Karpas-422 (cell line): ENCODE measurements at regions not wholly inside any gene's neighbourhood (a gene's known extent, or its start where the extent isn't known, plus 50 kb on each side); places are given as distances from the start of the nearest gene placed in this dataset.
"Not testable (repeated sequence)": the region's sequence is repeated elsewhere in the genome, so short reads cannot be mapped to it uniquely, and the experiment has no call there.

Experiments used
- DNase-seq: peaks from one replicate; pipeline ENCODE4 v3.0.0-alpha.2; 2015
- H2AFZ ChIP-seq: fragments of 200-600 bp; sonication (generic); 2 replicates; pipeline ENCODE4 v1.6.1; 2014; ENCODE audit warnings: antibody characterized with exemption, low read length, mixed read lengths
- H3K27ac ChIP-seq: fragments of 200-600 bp; sonication (generic); 2 replicates; pipeline ENCODE4 v1.5.1; 2014; ENCODE audit warnings: mild to moderate bottlenecking, low read length, moderate library complexity
- H3K27me3 ChIP-seq: fragments of 200-600 bp; sonication (generic); 2 replicates; pipeline ENCODE4 v1.6.1; 2014; ENCODE audit warnings: low read length, mixed read lengths
- H3K36me3 ChIP-seq: fragments of 200-600 bp; sonication (generic); 2 replicates; pipeline ENCODE4 v1.6.1; 2014; ENCODE audit warnings: low read length, mixed read lengths; ENCODE audit not compliant: insufficient read depth
- H3K4me1 ChIP-seq: fragments of 200-600 bp; sonication (generic); 2 replicates; pipeline ENCODE4 v1.6.1; 2014; ENCODE audit warnings: mild to moderate bottlenecking, low read length, mixed read lengths
- H3K4me2 ChIP-seq: fragments of 200-600 bp; sonication (generic); 2 replicates; pipeline ENCODE4 v1.6.1; 2014; ENCODE audit warnings: low read length, low read depth, mild to moderate bottlenecking; ENCODE audit not compliant: poor library complexity, severe bottlenecking
- H3K4me3 ChIP-seq: fragments of 200-600 bp; sonication (generic); 2 replicates; pipeline ENCODE4 v1.5.1; 2014; ENCODE audit warnings: mild to moderate bottlenecking, antibody characterized with exemption, low read length, mixed read lengths
- H3K79me2 ChIP-seq: fragments of 200-600 bp; sonication (generic); 2 replicates; pipeline ENCODE4 v1.6.1; 2014; ENCODE audit warnings: mild to moderate bottlenecking, low read length, mixed read lengths
- H3K9ac ChIP-seq: fragments of 200-600 bp; sonication (generic); 2 replicates; pipeline ENCODE4 v1.6.0; 2014; ENCODE audit warnings: low read length
- H3K9me2 ChIP-seq: fragments of 200-600 bp; sonication (generic), shearing (Covaris generic); replicated peaks from 2 replicates; pipeline ENCODE4 v1.6.0; 2014; ENCODE audit warnings: mild to moderate bottlenecking, low read length, moderate library complexity; ENCODE audit not compliant: insufficient read depth
- H3K9me3 ChIP-seq: fragments of 300-700, 200-600 bp; sonication (generic); 2 replicates; pipeline ENCODE4 v1.6.1; 2014; ENCODE audit warnings: low read length, mixed read lengths
- H4K20me1 ChIP-seq: fragments of 200-600 bp; sonication (generic); 2 replicates; pipeline ENCODE4 v1.6.1; 2014; ENCODE audit warnings: mild to moderate bottlenecking, antibody characterized with exemption, low read length, low read depth; ENCODE audit not compliant: insufficient read depth

- not testable (repeated sequence) for H3K4me3 ChIP-seq, H4K20me1 ChIP-seq, H3K36me3 ChIP-seq, H3K4me2 ChIP-seq, H3K27me3 ChIP-seq, H3K9me2 ChIP-seq, H3K4me1 ChIP-seq, H3K27ac ChIP-seq, H3K9me3 ChIP-seq, H3K9ac ChIP-seq, H3K79me2 ChIP-seq, H2AFZ ChIP-seq
- DNase-seq: peak; percentile 58
These were observed 248.0 kb downstream of the ZNF92 start for GRCh38 chr7:65621580-65622201.

GRCh38 chr7:65631236-65631635 is 241.6 kb upstream of the VKORC1L1 start:
- not testable (repeated sequence) for H3K36me3 ChIP-seq, H3K27me3 ChIP-seq, H3K27ac ChIP-seq, H3K9me2 ChIP-seq, H3K4me3 ChIP-seq, H3K9ac ChIP-seq, DNase-seq, H4K20me1 ChIP-seq, H2AFZ ChIP-seq, H3K4me1 ChIP-seq, H3K9me3 ChIP-seq, H3K4me2 ChIP-seq, H3K79me2 ChIP-seq

DNA sequence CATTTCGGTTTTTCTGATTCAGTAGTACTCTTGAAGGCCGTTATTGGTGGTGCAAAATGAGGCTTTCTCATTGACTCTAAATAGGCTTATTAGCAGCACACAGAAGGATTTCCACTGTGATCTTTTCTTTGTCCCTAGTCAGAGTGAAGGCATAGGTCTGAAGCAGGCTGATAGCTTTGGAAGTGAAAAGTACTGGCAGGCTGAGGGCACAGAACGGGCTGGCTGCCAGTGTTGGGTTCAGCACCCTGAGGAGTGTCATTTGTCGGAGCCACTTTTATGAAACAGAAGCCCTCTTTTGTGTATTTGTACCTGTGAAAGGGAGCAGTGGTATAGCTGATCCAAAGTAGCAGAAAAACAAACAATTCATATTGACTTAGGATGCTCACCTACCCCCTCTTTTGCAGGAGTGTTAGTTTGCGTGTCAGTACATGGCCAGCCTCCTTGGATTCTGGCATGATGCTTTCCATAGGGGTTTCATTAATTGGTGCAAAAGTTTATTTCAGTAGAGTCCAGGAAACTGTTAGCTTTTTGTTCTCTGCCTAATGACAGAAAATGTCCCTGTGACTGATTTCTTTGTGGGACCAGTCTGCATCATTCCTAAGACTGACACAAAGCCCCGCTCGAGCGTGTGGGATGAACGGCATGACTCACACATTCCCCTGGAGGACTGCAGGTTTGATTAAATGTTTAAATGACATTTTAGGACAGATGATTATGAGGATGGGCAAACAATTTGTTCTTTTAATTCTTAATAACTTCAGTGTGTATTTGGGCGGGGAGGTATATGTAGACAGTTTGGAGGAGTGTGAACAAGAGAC is 239.1 kb upstream of the VKORC1L1 start:
- H3K4me2 ChIP-seq, H3K9me2 ChIP-seq, H3K4me3 ChIP-seq, H3K9me3 ChIP-seq, H2AFZ ChIP-seq, H3K27ac ChIP-seq, H3K36me3 ChIP-seq, H3K27me3 ChIP-seq, H4K20me1 ChIP-seq, H3K4me1 ChIP-seq, H3K9ac ChIP-seq, H3K79me2 ChIP-seq, DNase-seq: not testable (repeated sequence)

- H2AFZ ChIP-seq, H3K36me3 ChIP-seq, DNase-seq, H3K27ac ChIP-seq, H4K20me1 ChIP-seq, H3K4me3 ChIP-seq, H3K4me2 ChIP-seq, H3K9me3 ChIP-seq, H3K27me3 ChIP-seq, H3K79me2 ChIP-seq, H3K4me1 ChIP-seq, H3K9me2 ChIP-seq, H3K9ac ChIP-seq: not testable (repeated sequence)
These were observed 234.0 kb upstream of the VKORC1L1 start for GRCh38 chr7:65638918-65639317.

DNA sequence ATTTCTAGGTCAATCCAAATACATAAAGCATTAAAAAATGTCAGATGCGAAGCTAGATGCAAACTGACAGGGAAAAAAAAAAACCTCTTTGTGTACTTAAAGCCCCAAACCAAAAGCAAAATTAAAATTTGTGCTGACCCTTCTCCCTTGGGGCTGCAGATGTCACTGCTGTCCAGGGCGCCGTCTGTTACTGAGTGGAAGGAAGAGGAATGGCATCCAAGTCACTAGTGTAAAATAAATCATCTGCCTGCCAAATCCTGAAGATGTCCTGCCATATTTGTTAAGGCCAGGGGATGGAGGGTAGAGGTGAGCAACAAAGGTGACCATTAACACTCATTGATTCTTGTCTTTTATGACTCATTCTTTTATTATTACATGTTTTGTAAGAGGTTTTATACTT is 233.2 kb upstream of the VKORC1L1 start:
- not testable (repeated sequence) for H3K36me3 ChIP-seq, H3K4me3 ChIP-seq, H3K79me2 ChIP-seq, H3K4me1 ChIP-seq, H3K9me3 ChIP-seq, DNase-seq, H4K20me1 ChIP-seq, H3K9me2 ChIP-seq, H2AFZ ChIP-seq, H3K9ac ChIP-seq, H3K27me3 ChIP-seq, H3K27ac ChIP-seq, H3K4me2 ChIP-seq

DNA sequence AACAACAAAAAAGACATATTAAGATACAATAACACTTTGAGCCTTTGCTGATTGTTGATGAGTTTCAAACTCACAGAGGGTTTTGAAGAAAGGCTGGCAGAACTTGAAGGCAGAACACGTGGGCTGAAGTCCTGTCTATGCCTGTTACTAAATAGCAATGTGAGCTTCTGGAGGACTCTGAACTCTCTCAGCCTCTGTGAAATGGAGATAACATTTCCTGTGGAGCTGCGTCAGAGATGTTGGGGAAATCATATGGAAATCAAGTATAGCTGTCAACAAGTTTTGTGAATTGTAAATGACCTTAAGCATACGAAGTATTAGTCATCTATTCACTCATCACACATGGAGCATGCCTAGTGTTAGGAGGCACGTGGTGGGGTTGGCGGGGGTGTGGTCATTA is 229.4 kb upstream of the VKORC1L1 start:
- not testable (repeated sequence) for H2AFZ ChIP-seq, H3K27me3 ChIP-seq, H3K4me3 ChIP-seq, H3K9me2 ChIP-seq, H3K4me2 ChIP-seq, H3K9ac ChIP-seq, DNase-seq, H3K4me1 ChIP-seq, H3K36me3 ChIP-seq, H3K79me2 ChIP-seq, H3K9me3 ChIP-seq, H4K20me1 ChIP-seq, H3K27ac ChIP-seq

GRCh38 chr7:65647153-65647964 is 225.5 kb upstream of the VKORC1L1 start:
- not testable (repeated sequence) for H3K4me1 ChIP-seq

GRCh38 chr7:65651174-65651573 is 221.7 kb upstream of the VKORC1L1 start:
- H2AFZ ChIP-seq, H3K9ac ChIP-seq, H3K27ac ChIP-seq, H3K79me2 ChIP-seq, H3K4me3 ChIP-seq, H3K27me3 ChIP-seq, DNase-seq, H3K4me2 ChIP-seq, H3K9me3 ChIP-seq, H3K9me2 ChIP-seq, H3K36me3 ChIP-seq, H3K4me1 ChIP-seq, H4K20me1 ChIP-seq: not testable (repeated sequence)

More at GRCh38 chr7:65647153-65647964, 225.5 kb upstream of the VKORC1L1 start:
- not testable (repeated sequence) for H2AFZ ChIP-seq, DNase-seq, H3K9ac ChIP-seq, H3K9me3 ChIP-seq, H3K36me3 ChIP-seq, H3K27me3 ChIP-seq, H3K79me2 ChIP-seq, H3K4me3 ChIP-seq, H3K9me2 ChIP-seq, H3K27ac ChIP-seq, H4K20me1 ChIP-seq, H3K4me2 ChIP-seq
